ENCODE measurements at regions not wholly inside any gene's neighbourhood (a gene's known extent, or its start where the extent isn't known, plus 50 kb on each side); places are given as distances from the start of the nearest gene placed in this dataset.

DNA sequence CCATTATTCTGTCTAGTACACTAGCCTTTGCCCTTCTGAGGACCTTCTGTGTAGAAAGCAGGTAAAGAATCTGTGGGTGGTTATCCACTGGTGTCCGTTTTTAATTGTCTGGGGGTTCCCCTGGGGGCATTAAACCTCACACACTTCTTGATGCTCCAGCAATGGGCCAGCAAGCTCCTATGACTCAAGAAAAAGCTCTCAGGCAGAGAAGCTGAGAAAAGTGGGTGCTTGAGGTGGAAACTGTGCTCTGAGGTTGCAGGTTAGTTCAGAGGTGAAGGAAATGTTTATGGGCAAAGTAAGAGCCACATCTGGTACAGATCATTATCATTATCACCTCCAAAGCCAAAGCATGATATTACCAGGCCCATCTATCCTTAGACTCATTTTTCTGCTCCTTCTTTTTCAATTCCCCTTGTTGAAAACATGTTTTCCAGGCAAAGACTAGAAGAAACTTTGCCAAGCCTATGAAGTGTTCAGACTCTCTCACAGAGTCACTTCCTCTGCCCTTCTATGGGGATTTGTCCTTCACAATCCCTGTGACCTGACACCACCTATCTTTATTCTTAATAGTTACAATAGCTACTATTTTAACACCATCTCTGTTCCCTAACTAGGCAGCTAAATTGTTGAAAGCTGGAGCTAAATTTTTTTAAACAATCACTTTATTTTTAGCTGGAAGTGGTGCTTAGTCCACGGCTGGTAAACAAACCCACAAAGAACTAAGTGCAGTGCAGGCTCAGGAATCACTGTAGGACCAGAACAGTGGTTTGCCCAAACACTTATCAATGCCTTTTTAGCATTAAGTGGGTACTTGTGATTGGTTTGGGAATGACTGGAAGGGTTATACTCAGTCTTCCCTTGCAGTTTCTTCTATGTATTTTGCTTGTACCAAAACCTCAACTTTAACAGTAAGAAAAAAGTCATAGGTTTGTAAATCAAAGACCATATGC lies 512.8 kb upstream of the POU3F3 start:
- TF ChIP-seq, protein P1, sequence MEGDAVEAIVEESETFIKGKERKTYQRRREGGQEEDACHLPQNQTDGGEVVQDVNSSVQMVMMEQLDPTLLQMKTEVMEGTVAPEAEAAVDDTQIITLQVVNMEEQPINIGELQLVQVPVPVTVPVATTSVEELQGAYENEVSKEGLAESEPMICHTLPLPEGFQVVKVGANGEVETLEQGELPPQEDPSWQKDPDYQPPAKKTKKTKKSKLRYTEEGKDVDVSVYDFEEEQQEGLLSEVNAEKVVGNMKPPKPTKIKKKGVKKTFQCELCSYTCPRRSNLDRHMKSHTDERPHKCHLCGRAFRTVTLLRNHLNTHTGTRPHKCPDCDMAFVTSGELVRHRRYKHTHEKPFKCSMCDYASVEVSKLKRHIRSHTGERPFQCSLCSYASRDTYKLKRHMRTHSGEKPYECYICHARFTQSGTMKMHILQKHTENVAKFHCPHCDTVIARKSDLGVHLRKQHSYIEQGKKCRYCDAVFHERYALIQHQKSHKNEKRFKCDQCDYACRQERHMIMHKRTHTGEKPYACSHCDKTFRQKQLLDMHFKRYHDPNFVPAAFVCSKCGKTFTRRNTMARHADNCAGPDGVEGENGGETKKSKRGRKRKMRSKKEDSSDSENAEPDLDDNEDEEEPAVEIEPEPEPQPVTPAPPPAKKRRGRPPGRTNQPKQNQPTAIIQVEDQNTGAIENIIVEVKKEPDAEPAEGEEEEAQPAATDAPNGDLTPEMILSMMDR (IDR thresholded peaks at IDR 0.05), result no peak
- no peak for TF ChIP-seq POLR2A (IDR thresholded peaks at IDR 0.05)

All from Peyer's patch (tissue), 4 donors.